Ovary (tissue), 3 donors: ENCODE measurements at regions not wholly inside any gene's neighbourhood (a gene's known extent, or its start where the extent isn't known, plus 50 kb on each side); places are given as distances from the start of the nearest gene placed in this dataset.

Experiments used
- EP300 ChIP-seq: sonication (generic); formaldehyde crosslinking; IDR thresholded peaks from one replicate; pipeline ENCODE4 v1.6.1; 2017; ENCODE audit warnings: antibody characterized with exemption
- POLR2A ChIP-seq: fragments of 450-650 bp; IDR thresholded peaks from one replicate; pipeline ENCODE4 v1.6.1; 2017; ENCODE audit warnings: antibody characterized with exemption, mild to moderate bottlenecking, moderate library complexity
- TF ChIP-seq, protein P1 (sequence below), 3 donors: fragments of 450-650 bp in 2 of 3; fragments of 200-600 bp in 1 of 3; IDR thresholded peaks; one replicate each; pipeline versions ENCODE4 v1.5.1 to v1.8.0; 2016 to 2022; ENCODE audit warnings: antibody characterized with exemption in 3 of 3, mild to moderate bottlenecking in 1 of 3
- donor health status: DM: no; HTN: no; CAD: no.

DNA sequence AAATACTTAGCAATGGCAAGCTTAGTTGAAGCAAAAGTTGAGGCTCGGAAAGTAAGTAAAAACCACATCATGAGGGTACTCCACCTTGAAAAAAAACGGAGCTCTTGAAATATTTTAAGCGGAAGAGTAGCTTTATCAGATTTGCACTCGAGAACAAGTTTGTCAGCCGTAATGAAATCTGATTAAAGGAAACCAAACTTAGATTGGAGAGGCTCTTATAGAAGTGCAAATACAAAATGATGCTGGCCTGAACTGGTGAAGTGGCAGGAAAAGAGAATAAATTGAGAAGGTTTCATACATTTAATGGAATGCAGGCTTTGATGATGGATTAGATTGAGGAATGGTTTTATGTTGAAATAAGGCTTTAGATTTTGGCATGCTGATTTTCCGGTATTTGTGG lies 484.2 kb downstream of the PID1 start:
- TF ChIP-seq, protein P1, sequence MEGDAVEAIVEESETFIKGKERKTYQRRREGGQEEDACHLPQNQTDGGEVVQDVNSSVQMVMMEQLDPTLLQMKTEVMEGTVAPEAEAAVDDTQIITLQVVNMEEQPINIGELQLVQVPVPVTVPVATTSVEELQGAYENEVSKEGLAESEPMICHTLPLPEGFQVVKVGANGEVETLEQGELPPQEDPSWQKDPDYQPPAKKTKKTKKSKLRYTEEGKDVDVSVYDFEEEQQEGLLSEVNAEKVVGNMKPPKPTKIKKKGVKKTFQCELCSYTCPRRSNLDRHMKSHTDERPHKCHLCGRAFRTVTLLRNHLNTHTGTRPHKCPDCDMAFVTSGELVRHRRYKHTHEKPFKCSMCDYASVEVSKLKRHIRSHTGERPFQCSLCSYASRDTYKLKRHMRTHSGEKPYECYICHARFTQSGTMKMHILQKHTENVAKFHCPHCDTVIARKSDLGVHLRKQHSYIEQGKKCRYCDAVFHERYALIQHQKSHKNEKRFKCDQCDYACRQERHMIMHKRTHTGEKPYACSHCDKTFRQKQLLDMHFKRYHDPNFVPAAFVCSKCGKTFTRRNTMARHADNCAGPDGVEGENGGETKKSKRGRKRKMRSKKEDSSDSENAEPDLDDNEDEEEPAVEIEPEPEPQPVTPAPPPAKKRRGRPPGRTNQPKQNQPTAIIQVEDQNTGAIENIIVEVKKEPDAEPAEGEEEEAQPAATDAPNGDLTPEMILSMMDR (IDR thresholded peaks at IDR 0.05) = no peak
- TF ChIP-seq POLR2A = no peak
- TF ChIP-seq EP300 = no peak
